GDM1 (cell line): ENCODE measurements at regions not wholly inside any gene's neighbourhood (a gene's known extent, or its start where the extent isn't known, plus 50 kb on each side); places are given as distances from the start of the nearest gene placed in this dataset.

Experiments
- DNase-seq: peaks from one replicate; lab custom pipeline; 2025; lab: John Stamatoyannopoulos, UW

DNA sequence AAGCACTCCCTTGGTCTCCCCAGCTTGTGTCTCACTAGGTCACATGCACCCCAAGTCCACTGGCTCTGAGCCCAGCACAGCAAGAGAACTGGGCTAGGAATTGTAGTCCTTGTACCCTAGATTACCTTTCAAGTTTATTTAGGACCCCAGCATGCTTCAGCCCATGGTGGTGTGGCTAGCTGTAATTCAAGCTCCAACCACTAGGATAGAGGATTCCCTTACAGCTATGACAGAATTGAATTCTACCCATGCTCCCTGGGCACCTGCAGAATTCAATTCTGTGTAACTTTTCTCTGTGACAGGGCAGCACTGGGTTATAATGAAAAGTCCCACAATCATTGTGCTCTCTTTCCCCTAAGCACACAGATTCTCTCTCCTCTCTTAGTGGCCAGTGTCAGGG is 253.8 kb upstream of the DMD start:
- DNase-seq, result no peak

DNA sequence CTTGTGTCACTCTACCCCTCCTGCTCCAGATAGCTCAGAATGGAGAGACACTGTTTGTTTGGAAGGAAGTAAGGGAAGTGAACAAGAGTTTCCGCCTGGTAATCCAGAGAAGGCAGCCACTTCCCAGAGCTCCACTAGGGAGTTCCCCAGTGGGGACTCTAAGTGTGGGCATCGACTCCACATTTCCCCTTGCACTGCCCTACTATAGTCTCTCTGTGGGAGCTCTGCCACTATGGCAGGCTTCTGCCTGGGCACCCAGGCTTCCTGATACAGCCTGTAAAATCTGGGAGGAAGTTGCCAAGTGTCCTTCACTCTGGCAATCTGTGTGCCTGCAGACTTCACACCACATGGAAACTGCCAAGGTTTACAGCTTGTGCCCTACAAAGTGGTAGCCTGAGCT is 245.8 kb upstream of the DMD start:
- DNase-seq, result no peak

DNA sequence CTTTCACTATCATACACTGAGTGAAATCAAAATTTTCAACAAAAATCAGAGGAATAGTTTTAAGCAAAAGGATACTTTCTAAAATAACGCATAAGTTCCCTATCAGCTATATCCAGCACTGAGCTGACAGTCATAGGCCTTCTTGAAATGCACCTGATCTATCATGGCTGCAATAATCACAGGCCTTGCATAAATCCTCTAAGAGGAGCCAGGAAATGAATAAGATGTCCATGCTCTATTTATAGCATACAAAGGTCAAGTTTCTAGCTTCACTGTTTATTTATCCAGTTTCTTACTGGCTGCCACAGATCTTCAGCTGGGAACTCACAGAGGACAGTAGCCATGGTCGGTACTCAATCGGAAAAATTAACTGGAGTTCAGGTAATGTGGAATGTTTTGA is 235.9 kb upstream of the DMD start:
- no peak for DNase-seq

DNA sequence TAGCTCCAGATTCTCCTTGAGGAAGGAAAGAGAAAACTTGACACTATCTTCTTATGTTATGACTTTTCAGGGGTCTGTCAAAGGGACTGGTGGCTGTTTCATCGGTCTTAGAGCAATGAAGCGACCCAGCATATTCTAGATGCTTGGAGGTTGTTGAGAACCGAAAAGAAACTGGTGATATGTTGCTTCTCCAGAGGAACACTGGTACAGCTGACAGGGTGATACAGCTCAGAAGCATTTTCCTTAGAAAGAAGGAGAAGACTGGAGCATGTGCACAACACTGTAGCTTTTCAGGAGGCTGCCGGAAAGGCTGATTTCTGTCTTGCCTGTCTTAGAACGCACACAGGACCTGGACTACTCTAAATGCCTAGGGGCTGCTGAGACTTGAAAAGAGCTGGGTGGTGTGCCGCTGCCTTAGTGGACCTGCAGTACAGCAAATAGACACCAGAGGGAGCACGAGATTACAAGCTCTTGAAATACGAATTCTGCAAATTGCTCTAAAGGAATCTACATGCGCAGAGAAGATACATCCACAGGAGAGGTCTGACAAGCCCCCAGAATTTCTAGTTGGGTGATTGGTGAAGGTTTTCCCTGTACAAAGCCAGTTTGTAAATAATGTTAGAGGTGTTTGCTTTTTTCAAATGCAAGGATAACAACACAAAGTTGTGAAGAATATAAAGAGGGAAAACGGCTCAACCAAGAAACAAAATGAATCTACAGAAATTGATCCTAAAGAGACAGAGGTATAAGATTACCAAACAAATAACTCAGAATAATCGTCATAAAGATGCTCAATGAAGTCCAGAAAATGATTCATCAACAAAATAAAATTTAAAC is 223.1 kb upstream of the DMD start:
- DNase-seq, result peak; percentile 5

DNA sequence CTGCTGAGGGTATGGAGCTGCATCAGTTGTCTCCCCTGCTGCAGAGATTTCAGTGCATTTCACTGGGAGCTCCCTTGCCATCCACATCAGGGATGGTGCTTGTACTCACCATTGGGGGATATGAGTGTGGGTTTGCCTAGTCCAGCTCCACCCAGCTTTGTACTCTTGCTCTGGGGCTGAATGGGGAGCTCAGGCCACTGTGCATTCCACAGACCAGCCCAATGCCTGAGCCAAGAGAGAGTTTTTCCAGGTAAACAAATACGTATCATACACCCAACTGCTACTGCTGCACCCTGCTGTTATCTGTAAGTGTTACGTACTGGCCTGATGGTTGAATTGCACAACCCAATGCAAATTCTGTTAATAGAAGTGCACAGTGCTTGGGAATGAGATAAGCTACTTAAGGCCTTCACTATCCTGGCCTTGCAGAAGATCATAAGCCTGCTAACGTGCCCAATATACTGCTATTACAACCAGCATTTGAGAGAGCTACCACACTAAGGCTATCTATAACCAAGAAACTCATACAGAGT is 205.0 kb upstream of the DMD start:
- DNase-seq, result no peak

DNA sequence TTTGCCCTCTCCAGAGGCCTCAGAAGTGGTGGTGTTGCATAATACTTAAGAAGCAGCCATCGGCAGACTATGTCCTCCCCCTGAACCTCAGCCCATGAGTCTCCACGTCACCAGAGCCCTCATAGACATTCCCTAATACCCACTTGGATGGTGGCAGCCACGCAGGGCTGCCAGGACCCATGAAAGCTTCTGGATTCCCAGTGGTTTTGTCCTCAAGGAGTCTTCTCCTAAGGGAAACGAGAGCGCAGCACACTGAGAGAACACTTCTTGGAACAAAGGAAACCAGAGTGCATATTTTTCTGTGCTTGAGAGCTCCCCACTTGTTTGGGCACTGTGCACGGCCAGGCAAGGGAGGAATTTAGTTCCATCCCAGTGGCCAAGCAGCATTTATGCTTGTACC is 204.1 kb upstream of the DMD start:
- DNase-seq, result no peak

DNA sequence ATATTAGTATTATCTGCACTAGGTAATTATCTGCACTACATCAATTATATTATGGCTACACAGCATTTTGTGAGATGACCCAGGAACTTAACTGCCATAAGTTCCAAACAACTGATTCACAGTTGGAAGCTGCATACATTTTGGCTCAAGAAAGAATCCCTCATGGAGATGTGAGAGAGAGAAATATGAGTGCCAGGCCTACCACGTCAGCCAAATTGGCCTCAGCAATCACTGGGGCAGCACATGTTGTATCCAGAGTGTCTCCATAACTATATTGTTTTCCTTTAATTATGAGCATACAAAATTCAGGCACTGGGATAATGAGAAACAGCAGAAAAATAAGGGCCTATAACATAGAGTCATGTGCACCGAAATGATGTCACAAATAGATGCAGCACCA is 174.2 kb upstream of the DMD start:
- no peak for DNase-seq

DNA sequence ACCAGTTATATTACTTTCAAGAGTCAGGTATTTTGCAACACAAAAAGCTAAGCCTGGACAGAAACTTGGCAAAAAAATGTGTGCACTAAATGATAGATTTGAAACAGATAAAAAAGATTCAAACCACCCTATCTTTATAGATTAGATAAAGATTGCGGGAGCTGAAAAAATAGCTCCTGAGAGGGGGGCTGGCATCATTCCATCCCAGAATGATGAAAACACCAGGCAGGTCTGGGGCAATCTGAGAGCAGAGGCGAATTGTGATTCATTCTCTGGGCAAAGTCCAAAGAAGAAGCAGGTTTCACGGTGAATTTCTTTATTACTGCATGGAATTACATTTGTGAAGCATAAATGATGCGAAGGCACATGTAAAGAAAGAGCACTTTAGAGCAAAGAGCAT is 168.5 kb upstream of the DMD start:
- DNase-seq, result no peak

DNA sequence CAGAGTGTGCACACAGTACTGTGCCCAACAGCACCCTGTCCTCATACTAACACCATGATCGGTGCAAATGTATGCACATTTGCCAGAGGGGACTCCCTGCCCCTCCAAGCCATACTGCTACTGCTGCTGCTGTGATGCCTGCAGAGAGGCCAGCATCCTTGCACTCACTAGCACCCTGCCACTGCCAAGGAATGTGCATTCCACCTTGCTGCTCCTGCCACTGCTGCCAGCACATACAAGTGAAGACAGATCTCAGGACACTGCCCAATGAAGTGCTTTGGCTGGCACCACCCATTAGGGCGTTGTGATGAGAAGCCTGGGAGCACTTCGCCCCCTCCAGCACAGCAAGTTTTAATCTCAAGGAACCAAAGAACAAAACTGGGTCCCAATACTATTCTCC is 146.3 kb upstream of the DMD start:
- no peak for DNase-seq

DNA sequence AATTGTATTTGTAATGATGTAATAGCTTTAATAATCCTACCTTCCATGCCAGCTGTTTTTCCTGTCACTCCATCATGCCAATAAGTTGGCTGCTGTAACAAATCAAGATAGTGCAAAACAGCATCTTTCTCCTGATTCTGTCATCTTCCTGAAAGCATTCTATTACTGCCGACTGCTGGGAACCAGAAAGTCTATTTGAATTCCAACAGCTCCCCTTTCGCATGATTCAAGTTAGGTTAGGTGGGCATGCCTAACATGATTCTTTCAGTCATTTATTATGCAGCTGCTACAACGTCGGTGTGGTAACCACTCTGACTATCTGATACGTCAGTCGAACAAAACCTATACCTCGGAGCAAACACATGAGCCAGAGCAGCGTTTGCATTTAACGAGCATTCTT is 127.9 kb upstream of the DMD start:
- DNase-seq, result no peak

DNA sequence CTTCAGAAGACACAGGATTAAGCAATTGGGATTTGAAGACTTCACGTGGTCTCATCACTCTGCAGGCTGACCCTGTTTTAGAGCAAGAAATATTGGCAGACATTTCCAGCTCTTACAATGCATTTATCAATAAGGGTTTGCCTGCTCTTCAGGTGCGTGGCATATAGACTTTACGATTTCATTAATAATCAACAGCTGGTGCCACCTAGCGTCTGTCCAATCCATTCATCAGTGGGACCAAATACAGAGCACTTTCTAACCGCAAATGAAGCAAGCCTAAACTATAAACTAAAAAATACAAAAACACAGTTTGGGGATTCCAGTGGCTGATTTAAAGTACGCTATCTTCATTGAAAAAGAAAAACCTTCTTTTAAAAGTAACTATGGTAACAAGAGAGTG is 125.4 kb upstream of the DMD start:
- DNase-seq, result no peak

DNA sequence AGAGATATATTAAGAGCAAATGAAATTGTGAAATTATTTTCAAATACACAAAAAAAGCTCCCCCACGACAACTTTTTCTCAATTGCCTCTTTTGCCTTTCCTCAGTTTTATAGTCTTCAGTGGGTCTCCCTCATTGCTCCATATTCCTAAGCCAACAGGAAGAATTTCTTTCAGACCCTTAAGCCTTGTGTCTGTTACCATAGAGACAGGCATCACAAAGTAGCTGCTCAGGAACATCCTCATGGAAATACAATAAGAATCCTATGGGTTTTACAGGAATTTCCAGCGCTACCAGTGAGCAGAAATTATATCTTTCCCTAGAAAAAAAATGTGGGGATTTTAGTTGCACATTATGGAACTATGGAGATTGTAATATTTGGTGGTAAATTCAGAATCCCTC is 121.9 kb upstream of the DMD start:
- DNase-seq, result no peak

DNA sequence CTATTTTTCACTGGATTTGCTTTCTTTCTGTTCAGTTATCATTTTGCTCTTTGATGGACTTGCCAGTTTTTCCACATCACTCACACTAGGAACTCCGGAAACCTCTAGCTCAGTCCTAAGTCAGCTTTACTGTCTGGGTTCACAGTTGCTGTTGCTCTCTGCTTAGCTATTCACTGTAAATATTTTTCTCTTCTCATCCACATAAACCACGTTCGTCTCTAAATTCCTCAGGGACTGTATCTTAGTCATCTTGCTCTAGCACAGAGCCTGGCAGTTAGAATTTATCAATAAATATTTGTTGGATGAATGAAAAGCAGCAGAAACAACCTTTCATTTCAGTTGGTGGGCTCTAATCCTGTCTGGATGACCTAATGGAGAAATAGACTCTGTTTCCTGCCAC is 119.4 kb upstream of the DMD start:
- DNase-seq, result no peak

DNA sequence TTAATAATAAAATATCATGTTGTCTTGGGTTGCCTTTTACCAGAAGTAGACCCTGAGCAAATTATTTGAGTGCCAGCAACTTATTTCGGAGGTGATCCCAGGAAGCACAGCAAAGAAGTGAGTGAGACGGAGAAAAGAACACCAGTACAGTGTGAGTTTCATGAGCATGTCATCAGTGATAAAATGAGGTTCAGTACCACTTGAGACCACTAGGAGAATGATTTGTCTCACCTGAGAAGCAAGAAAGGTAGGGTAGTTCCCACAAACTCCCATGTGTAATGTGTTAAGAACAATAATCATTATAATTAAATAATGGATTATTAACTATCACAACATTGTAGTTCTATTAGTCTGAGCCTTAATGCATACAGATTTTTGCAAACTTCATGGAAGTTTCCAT is 112.8 kb upstream of the DMD start:
- no peak for DNase-seq

DNA sequence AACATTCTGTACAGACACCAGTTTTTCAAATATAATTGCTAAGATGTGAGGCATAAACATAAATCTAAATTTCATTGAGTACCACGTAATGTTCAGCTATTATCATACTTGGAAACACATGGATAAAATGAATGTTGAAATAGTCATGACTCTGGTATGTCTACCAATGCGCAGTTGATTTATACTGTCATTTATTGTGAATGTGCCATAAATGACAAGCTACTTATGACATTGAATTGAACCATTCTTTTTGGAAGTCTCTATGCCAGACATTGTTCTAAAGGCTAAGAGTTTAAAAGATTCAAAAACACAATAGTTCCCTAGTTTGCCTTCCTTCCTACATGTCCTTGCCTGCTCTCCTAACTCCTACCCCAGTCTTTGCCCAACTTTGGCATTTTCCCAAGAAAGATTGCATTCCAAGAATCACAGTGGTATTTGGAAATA is 96.6 kb upstream of the DMD start:
- DNase-seq, result no peak

DNA sequence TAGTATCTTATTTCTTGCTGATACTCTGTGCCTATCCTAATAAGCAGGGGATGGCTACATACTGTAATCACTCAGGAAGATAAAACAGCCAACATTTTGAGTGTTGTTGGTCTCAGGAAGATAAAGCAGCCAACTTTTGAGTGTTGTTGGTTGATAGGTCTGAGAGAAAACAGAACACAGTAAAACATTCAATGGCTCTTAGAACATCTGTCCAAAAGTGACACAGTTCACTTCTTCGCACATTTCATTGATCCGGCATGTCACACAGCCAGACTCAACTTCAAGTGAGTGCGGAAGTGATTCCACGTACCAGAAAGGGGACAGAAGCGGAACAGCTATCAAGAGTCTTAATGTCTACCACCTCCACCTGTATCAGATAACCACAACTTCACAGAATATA is 87.3 kb upstream of the DMD start:
- DNase-seq, result no peak

DNA sequence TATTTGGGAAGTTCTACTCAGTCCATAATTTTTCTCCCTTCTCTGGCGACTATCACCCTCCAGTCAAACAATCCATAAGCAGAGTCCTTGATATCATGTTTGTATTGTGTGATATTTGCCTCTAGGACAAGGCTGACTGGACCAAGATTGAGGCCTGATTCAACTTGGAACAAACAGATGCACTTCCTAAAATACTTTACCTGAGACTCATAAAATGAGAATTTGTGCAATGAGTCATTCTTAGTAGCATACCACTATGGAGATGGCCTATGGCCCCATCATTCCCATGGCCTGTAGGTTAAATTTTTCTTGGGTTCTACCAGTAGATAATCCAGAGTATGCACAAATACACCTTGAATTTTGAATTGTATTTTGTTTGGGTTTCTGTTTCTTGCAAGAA is 74.2 kb upstream of the DMD start:
- no peak for DNase-seq

DNA sequence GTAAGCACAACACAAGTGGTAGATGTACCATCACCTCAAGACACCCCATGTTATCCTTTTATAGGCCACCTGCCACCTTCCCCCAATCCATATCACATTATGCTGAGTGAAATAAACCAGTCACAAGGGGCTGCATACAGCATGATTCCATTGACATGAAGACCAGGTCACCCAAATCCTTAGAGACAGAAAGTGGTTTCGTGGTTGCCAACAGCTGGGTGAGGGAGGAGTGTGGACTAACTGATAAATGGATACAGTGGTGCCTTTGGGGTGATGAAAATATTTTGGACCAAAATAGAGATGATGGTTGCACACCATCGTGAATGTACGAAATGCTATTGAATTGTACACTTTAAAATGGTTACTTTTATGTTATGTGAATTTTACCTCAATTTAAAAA is 65.7 kb upstream of the DMD start:
- DNase-seq, result no peak

DNA sequence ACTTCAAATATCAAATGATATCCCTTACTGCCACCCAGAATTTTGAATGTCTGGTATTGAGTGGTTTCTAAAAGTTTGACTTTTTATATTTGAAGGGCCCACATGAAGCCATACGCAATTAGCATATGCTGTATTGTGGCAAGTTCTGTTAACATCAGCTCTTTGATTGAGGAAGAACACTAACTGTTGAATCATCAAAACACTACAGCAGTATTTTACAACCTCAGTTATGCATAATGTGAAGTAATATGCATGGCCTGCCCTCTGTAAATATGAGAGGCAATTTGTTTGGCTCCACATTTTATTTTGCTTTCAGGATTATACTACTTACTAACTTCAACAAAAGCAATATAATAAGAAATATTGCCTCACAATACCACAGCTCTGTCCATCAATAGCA is 62.2 kb upstream of the DMD start:
- no peak for DNase-seq

DNA sequence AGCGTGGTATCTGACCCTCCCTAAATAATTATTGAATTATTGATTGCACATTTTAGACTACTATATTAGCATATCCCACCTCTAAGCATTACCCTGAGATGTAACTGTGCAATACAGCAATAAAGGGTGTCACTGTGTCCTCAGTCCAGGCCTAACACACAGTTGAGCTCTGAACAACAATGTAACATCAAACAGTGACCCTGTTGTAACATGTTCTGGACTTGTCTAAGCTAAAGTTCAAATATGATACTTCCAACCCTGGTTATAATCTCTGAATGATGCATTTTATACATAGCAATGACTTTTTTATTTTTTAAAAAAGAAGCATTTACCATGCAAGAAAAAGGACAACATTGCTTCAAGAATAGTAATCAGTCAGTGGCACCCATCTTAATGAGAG is 61.6 kb upstream of the DMD start:
- DNase-seq, result no peak
